Testis (tissue), 2 donors: ENCODE measurements at regions not wholly inside any gene's neighbourhood (a gene's known extent, or its start where the extent isn't known, plus 50 kb on each side); places are given as distances from the start of the nearest gene placed in this dataset.

Experiments used
- DNase-seq: peaks from one replicate; pipeline ENCODE4 v3.0.0-alpha.2; 2019
- H3K27ac ChIP-seq, 2 donors: fragments of 200-600 bp; sonication (generic); one replicate each; pipeline ENCODE4 v1.5.1; 2019
- H3K27me3 ChIP-seq: fragments of 200-600 bp; sonication (generic); one replicate; pipeline ENCODE4 v1.5.1; 2019
- H3K36me3 ChIP-seq: fragments of 200-600 bp; sonication (generic); one replicate; pipeline ENCODE4 v1.5.1; 2017; ENCODE audit warnings: low read depth; ENCODE audit errors: missing control alignments
- H3K4me1 ChIP-seq: fragments of 200-600 bp; sonication (generic); one replicate; pipeline ENCODE4 v1.5.1; 2019
- H3K4me3 ChIP-seq, 2 donors: fragments of 200-600 bp; sonication (generic); one replicate each; pipeline ENCODE4 v1.5.1; 2017 to 2019
- H3K9me3 ChIP-seq: fragments of 200-600 bp; sonication (generic); one replicate; pipeline ENCODE4 v1.5.1; 2017
- CTCF ChIP-seq, 3 experiments: fragments of 450-650 bp in 2 of 3; fragments of 200-600 bp in 1 of 3; sonication (generic) in 1 of 3; IDR thresholded peaks; one replicate each; pipeline ENCODE4 v1.5.1; 2016 to 2019; ENCODE audit warnings: antibody characterized with exemption in 3 of 3, mild to moderate bottlenecking in 2 of 3, moderate library complexity in 1 of 3
- POLR2A ChIP-seq: fragments of 450-650 bp; IDR thresholded peaks from one replicate; pipeline ENCODE4 v1.6.1; 2017; ENCODE audit warnings: antibody characterized with exemption, mild to moderate bottlenecking, moderate library complexity
- WGBS, 2 donors: methylation state at CpG; one replicate each; pipeline ENCODE4 v1.1.5; 2018; 5-methylcytosine and 5-hydroxymethylcytosine counted together
- intact Hi-C: fragments of 100-400 bp; cut with DNase I; formaldehyde crosslinking; loops from one replicate; pipeline ENCODE4 v1.15.1; 2023; ENCODE audit warnings: low total_unique reads
- small RNA-seq, 2 donors: library from RNA; depleted of rRNA; stranded (forward); fragments of <200 nt; gene quantifications; one replicate each; pipeline ENCODE3, GENCODE V24; 2016

DNA sequence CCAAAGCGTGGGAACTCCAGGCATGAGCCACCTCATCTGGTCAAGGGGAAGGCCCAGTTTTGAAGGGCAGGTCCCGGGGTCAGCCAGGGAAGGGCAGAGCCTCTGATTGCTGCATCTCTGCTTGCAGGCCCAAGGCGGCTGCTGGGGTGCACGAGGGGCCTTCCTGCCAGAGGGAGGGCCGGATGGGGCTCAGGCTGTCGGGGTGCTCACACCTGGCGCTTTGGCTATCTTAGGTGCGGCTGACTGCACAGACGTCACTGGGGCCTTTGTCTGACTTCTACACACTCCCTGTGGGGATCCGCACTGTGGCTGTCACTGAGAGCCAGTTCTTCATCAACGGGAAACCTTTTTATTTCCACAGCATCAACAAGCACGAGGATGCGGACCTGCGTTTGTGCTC, 68.7 kb downstream of the ZNF727 start:
- TF ChIP-seq CTCF (IDR thresholded peaks at IDR 0.05) (no peak), POLR2A (no peak)
- DNase-seq: no peak
- Histone ChIP-seq H3K36me3 (no peaks in the 10 kb centered on the region), H3K4me3 (no peak overlapping the region), H3K4me1 (no peaks in the 10 kb centered on the region), H3K27me3 (no peaks in the 10 kb centered on the region), H3K27ac (no peak overlapping the region), H3K9me3 (no peaks in the 10 kb centered on the region)
- WGBS, 2 donors: 87 to 88% methylated on average over 4 to 14 of the region's 14 CpGs
- intact Hi-C loops: no loop called here

DNA sequence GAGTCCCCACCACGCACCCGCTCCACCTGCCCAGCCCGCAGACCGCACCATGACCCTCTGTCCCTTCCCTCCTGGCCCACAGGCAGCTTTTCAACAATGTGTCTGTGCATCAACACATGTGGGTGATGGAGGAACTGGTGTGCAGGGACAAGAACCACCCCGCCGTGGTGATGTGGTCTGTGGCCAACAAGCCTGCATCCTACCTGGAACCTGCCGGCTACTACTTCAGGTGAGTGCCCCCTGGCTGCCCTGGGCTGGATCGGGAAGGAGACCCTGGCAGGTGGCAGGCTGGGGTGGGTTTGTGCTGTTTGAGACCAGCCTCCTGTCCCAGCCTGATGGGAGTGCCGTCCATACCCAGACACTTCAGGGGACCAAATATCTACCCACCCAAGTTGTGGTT, 69.6 kb downstream of the ZNF727 start:
- TF ChIP-seq POLR2A: no peak
- TF ChIP-seq CTCF (IDR thresholded peaks at IDR 0.05): no peak
- Histone ChIP-seq H3K27ac (no peak overlapping the region), H3K36me3 (no peaks in the 10 kb centered on the region), H3K4me1 (no peaks in the 10 kb centered on the region), H3K27me3 (no peaks in the 10 kb centered on the region), H3K4me3 (no peak overlapping the region), H3K9me3 (no peaks in the 10 kb centered on the region)
- DNase-seq: no peak
- WGBS, 2 donors: 95 to 96% methylated on average over 6 to 8 of the region's 9 CpGs
- intact Hi-C loops: no loop called here

- no peak overlapping the region for H3K4me3 ChIP-seq
Measured at GRCh38 chr7:64131696-64132095, 75.3 kb upstream of the ZNF735 start.

More at GRCh38 chr7:64131696-64132095, 75.3 kb upstream of the ZNF735 start:
- 89% methylated on average over 3 of the region's 3 CpGs for WGBS, 2 donors
- intact Hi-C loops: no loop called here
- Histone ChIP-seq H3K27me3 (no peaks in the 10 kb centered on the region), H3K9me3 (no peaks in the 10 kb centered on the region), H3K36me3 (no peaks in the 10 kb centered on the region), H3K4me1 (no peaks in the 10 kb centered on the region), H3K27ac (no peak overlapping the region)
- DNase-seq: no peak
- no peak for TF ChIP-seq POLR2A
- no peak for TF ChIP-seq CTCF (IDR thresholded peaks at IDR 0.05)

Small RNA genes in the stretch of these regions (small RNA-seq; reads per million reads assigned to genes)
- 0 reads per million in 2 donors for gene MTND4LP2
